Esophagus squamous epithelium (tissue), 5 donors: ENCODE measurements at regions not wholly inside any gene's neighbourhood (a gene's known extent, or its start where the extent isn't known, plus 50 kb on each side); places are given as distances from the start of the nearest gene placed in this dataset.

Experiments
- DNase-seq: peaks from one replicate; lab custom pipeline; 2025; lab: John Stamatoyannopoulos, UW
- H3K27ac ChIP-seq, 4 donors: fragments of 200-600 bp; sonication (generic); one replicate each; pipeline ENCODE4 v1.5.1; 2016 to 2019; ENCODE audit warnings: mild to moderate bottlenecking in 1 of 4
- H3K27me3 ChIP-seq, 4 donors: fragments of 200-600 bp; sonication (generic); 1 replicate in 3 of 4; 2 replicates in 1 of 4; pipeline versions ENCODE4 v1.5.1 to v1.6.0; 2017 to 2021; ENCODE audit warnings: antibody characterized with exemption in 1 of 4
- H3K36me3 ChIP-seq, 3 donors: fragments of 200-600 bp; sonication (generic); one replicate each; pipeline ENCODE4 v1.5.1; 2016 to 2019
- H3K4me1 ChIP-seq, 3 donors: fragments of 200-600 bp; sonication (generic); one replicate each; pipeline ENCODE4 v1.5.1; 2017 to 2019
- H3K4me3 ChIP-seq, 4 donors: fragments of 200-600 bp; sonication (generic); 1 replicate in 3 of 4; 2 replicates in 1 of 4; pipeline ENCODE4 v1.5.1; 2016 to 2019; ENCODE audit warnings: mild to moderate bottlenecking in 2 of 4, moderate library complexity in 1 of 4
- H3K9me3 ChIP-seq, 3 donors: fragments of 200-600 bp; sonication (generic); one replicate each; pipeline ENCODE4 v1.5.1; 2016 to 2019
- POLR2A ChIP-seq, 4 donors: fragments of 450-650 bp; IDR thresholded peaks; one replicate each; pipeline ENCODE4 v1.6.1; 2017; ENCODE audit warnings: antibody characterized with exemption in 4 of 4, mild to moderate bottlenecking in 4 of 4, moderate library complexity in 3 of 4
- WGBS, 2 donors: methylation state at CpG; one replicate each; pipeline ENCODE4 v1.1.5; 2018; 5-methylcytosine and 5-hydroxymethylcytosine counted together
- intact Hi-C: fragments of 100-400 bp; cut with DNase I; formaldehyde crosslinking; loops from one replicate; pipeline ENCODE4 v1.15.0; 2022
- TF ChIP-seq, protein P1 (sequence below), 6 experiments: fragments of 450-650 bp in 4 of 6; fragments of 200-600 bp in 2 of 6; sonication (generic) in 2 of 6; IDR thresholded peaks; one replicate each; pipeline ENCODE4 v1.5.1; 2016 to 2019; ENCODE audit warnings: antibody characterized with exemption in 6 of 6, mild to moderate bottlenecking in 4 of 6, moderate library complexity in 4 of 6
- donor health status: DM: yes; HTN: yes; CAD: no.

DNA sequence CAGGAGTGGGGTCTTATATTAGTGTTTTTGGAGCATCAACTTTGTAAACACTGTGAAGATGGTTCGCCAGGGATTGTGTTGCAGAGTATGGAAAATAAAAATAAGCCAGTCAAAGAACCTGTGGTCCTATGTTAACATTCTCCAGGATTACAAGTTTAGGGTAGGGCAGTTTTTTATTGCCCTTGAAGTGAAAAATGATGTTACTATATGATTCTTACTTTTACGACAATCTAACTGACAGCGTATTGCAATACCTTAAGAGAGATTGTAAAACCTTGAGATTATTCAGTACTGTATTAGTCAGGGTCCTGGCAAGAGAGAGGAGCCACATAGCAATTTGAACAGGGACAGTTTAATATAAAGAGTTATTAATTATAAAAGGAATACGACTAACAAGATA is 144.7 kb upstream of the ZNF608 start:
- Histone ChIP-seq H3K9me3 (no peaks in the 10 kb centered on the region), H3K4me1 (no peaks in the 10 kb centered on the region), H3K27me3 (no peaks in the 10 kb centered on the region), H3K36me3 (no peaks in the 10 kb centered on the region), H3K4me3 (no peak overlapping the region), H3K27ac (no peak overlapping the region)
- intact Hi-C loops, result no loop called here
- 96 to 97% methylated on average over 4 of the region's 4 CpGs for WGBS, 2 donors
- no peak for DNase-seq
- TF ChIP-seq, protein P1, sequence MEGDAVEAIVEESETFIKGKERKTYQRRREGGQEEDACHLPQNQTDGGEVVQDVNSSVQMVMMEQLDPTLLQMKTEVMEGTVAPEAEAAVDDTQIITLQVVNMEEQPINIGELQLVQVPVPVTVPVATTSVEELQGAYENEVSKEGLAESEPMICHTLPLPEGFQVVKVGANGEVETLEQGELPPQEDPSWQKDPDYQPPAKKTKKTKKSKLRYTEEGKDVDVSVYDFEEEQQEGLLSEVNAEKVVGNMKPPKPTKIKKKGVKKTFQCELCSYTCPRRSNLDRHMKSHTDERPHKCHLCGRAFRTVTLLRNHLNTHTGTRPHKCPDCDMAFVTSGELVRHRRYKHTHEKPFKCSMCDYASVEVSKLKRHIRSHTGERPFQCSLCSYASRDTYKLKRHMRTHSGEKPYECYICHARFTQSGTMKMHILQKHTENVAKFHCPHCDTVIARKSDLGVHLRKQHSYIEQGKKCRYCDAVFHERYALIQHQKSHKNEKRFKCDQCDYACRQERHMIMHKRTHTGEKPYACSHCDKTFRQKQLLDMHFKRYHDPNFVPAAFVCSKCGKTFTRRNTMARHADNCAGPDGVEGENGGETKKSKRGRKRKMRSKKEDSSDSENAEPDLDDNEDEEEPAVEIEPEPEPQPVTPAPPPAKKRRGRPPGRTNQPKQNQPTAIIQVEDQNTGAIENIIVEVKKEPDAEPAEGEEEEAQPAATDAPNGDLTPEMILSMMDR (IDR thresholded peaks at IDR 0.05), result no peak
- TF ChIP-seq POLR2A (IDR thresholded peaks at IDR 0.05), result no peak

DNA sequence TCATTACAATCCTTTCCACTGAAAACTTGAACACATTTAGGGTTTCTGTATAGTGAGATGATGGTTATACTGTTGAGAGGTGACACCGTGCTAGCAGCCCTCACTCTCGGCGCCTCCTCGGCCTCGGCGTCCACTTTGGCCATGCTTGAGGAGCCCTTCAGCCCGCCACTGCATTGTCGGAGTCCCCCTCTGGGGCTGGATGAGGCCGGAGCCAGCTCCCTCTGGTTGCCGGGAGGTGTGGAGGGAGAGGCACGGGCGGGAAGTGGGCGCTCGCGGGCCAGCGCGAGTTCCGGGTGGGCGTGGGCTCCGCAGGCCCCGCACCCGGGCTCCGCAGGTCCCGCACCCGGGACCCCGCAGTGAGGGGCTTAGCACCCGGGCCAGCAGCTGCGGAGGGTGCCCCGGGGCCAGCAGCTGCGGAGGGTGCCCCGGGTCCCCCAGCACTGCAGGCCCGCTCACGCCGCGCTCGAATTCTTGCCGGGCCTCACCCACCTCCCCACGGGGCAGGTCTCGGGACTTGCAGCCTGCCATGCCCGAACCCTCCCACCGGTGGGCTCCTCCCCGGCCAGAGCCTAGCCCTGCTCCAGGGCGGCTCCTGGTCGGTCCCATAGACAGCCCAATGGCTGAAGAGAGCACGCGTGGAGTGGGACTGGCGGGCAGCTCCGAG is 145.9 kb upstream of the ZNF608 start:
- Histone ChIP-seq H3K9me3 (no peaks in the 10 kb centered on the region), H3K4me1 (no peaks in the 10 kb centered on the region), H3K4me3 (no peak overlapping the region), H3K27ac (no peak overlapping the region), H3K27me3 (no peaks in the 10 kb centered on the region), H3K36me3 (no peaks in the 10 kb centered on the region)
- WGBS, 2 donors, result 96 to 98% methylated on average over 7 of the region's 48 CpGs
- TF ChIP-seq POLR2A (IDR thresholded peaks at IDR 0.05), result no peak
- TF ChIP-seq, protein P1 (IDR thresholded peaks at IDR 0.05), result no peak
- DNase-seq, result no peak
- intact Hi-C loops, result no loop called here

DNA sequence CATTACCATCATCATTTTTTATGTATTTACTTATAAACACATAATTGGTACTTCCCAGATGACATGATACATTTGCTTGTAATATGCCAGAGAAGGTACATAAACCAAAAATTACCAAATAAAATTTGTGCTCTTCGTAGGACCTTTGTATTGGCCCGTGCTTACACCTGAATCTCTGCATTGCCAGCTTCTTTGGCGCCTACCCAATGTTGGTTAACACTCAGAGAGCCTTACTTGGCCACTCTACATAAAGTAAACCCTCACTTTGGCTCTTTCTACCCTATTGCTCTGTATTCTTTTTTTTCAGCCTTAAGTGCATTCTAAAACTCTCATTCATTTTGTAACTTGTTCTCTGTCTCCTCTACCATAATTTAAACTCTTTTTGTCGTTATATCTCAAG is 148.1 kb upstream of the ZNF608 start:
- Histone ChIP-seq H3K4me1 (no peaks in the 10 kb centered on the region), H3K4me3 (no peak overlapping the region), H3K36me3 (no peaks in the 10 kb centered on the region), H3K27ac (no peak overlapping the region), H3K9me3 (no peaks in the 10 kb centered on the region), H3K27me3 (no peaks in the 10 kb centered on the region)
- TF ChIP-seq, protein P1 (IDR thresholded peaks at IDR 0.05), result no peak
- TF ChIP-seq POLR2A (IDR thresholded peaks at IDR 0.05), result no peak
- no peak for DNase-seq
- intact Hi-C loops, result no loop called here
- WGBS, 2 donors, result 64 to 95% methylated on average over 4 of the region's 4 CpGs

DNA sequence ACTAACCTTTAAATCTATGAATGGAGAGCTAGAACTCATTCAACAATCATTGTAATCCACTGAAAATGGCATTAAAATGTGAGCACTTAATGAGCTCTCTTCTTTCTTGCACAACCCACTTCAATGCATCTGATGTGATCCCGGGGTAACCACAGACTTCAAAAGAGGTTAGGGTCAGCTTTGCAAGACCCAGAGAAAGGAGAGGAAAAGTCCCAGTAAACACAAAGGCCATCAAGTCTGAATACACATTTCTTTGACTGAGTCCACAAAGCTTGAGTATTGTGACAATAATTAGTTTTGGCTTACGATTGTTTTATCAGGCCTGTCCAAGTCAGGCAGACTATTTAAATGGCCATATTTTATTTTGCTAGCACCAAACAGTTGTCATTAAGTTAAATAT is 148.8 kb upstream of the ZNF608 start:
- 53 to 76% methylated on average over 2 of the region's 2 CpGs for whole genome bisulfite sequencing, 2 donors

DNA sequence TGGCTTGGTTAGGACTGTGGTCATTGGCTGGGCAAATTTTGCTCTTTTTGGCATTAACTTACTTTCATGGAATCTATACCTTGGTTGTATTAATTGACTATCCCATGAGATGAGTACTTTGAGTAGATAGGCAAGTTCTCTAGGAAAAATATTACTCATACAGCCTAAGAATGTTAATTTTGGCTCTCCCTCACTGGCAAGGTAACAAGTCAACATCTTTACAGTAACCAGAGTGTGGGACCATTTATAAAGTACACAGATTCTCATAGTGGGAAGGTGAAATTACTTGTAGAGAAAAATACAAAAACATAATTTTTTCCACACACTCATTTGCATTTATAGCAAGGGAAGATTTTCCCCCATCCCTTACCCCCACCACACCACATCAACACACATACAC is 154.6 kb upstream of the ZNF608 start:
- Histone ChIP-seq H3K27ac (no peak overlapping the region), H3K9me3 (no peaks in the 10 kb centered on the region), H3K27me3 (no peaks in the 10 kb centered on the region), H3K4me3 (no peak overlapping the region), H3K36me3 (no peaks in the 10 kb centered on the region), H3K4me1 (peaks cover 0 to 17% (median 3%) of the 10 kb centered on the region in 3 donors)
- intact Hi-C loops, result no loop called here
- TF ChIP-seq, protein P1 (IDR thresholded peaks at IDR 0.05), result no peak
- no peak for TF ChIP-seq POLR2A (IDR thresholded peaks at IDR 0.05)
- no peak for DNase-seq

More for the DNA sequence above, 148.8 kb upstream of the ZNF608 start:
- H3K27me3 ChIP-seq, result no peaks in the 10 kb centered on the region
- no peak for DNase-seq
- H3K4me3 ChIP-seq, result no peak overlapping the region
- intact Hi-C loops, result no loop called here
- no peaks in the 10 kb centered on the region for H3K4me1 ChIP-seq
- TF ChIP-seq POLR2A (IDR thresholded peaks at IDR 0.05), result no peak
- TF ChIP-seq, protein P1 (IDR thresholded peaks at IDR 0.05), result no peak
- no peaks in the 10 kb centered on the region for H3K36me3 ChIP-seq
- H3K27ac ChIP-seq, result no peak overlapping the region
- H3K9me3 ChIP-seq, result no peaks in the 10 kb centered on the region
